Nephron (organoid): ENCODE measurements at regions not wholly inside any gene's neighbourhood (a gene's known extent, or its start where the extent isn't known, plus 50 kb on each side); places are given as distances from the start of the nearest gene placed in this dataset.

ENCODE experiments used
- H3K27ac Mint-ChIP-seq, 3 experiments: 2 replicates each; pipeline ENCODE4 v1.8.0; 2020; ENCODE audit warnings: mixed read lengths in 3 of 3, mild to moderate bottlenecking in 2 of 3, moderate library complexity in 1 of 3
- H3K27me3 Mint-ChIP-seq: 2 replicates; pipeline ENCODE4 v1.8.0; 2021; ENCODE audit warnings: low read depth, mild to moderate bottlenecking, moderate library complexity, mixed read lengths
- H3K36me3 Mint-ChIP-seq: 2 replicates; pipeline ENCODE4 v1.8.0; 2020; ENCODE audit warnings: low read depth, mixed read lengths
- H3K4me1 Mint-ChIP-seq: 2 replicates; pipeline ENCODE4 v1.8.0; 2020; ENCODE audit warnings: mixed read lengths
- H3K4me3 Mint-ChIP-seq, 3 experiments: 2 replicates each; pipeline ENCODE4 v1.8.0; 2020; ENCODE audit warnings: mild to moderate bottlenecking in 3 of 3, mixed read lengths in 3 of 3, moderate library complexity in 2 of 3
- H3K9me3 Mint-ChIP-seq: 2 replicates; pipeline ENCODE4 v1.8.0; 2020; ENCODE audit warnings: mixed read lengths
- CTCF ChIP-seq, 3 experiments: fragments of 200-600 bp; sonication (generic); IDR thresholded peaks; one replicate each; pipeline ENCODE4 v1.5.0; 2021; ENCODE audit warnings: antibody characterized with exemption in 3 of 3; ENCODE audit not compliant: unreplicated experiment in 3 of 3

GRCh38 chr16:86673090-86673955 is 95.0 kb downstream of the FOXL1 start:
- no peak for TF ChIP-seq CTCF (IDR thresholded peaks at IDR 0.05; ENCODE audit: unreplicated experiment in 3 of 3)
- Mint-ChIP-seq H3K4me3 (no peak overlapping the region), H3K4me1 (peaks cover 37% of the 10 kb centered on the region)

DNA sequence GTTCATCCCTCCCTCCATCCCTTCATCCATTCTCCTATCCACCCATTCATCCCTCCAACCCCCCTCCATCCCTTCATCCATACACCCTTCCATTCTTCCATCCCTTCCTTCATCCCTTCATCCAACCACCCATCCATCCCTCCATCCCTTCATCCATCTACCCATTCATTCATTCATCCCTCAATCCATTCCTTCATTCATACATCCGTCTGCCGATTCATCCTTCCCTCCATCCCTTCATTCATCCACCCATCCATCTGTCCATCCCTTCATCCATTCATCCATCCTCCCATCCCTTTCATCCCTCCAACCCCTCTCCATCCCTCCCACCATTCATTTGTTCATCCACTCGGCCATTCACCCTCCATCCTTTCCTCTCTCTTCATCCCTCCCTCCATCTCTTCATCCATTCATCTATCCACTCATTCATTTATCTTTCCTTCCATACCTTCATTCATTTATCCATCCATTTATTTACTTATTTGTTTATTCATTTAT is 95.7 kb downstream of the FOXL1 start:
- Mint-ChIP-seq H3K27ac (no peak overlapping the region), H3K4me1 (peaks cover 30% of the 10 kb centered on the region), H3K4me3 (no peak overlapping the region), H3K27me3 (peaks cover 37% of the 10 kb centered on the region), H3K9me3 (no peaks in the 10 kb centered on the region), H3K36me3 (no peaks in the 10 kb centered on the region)
- no peak for TF ChIP-seq CTCF (IDR thresholded peaks at IDR 0.05; ENCODE audit: unreplicated experiment in 3 of 3)

More at GRCh38 chr16:86673090-86673955, 95.0 kb downstream of the FOXL1 start:
- H3K36me3 Mint-ChIP-seq: peaks cover under 1% of the 10 kb centered on the region
- H3K27ac Mint-ChIP-seq: no peak overlapping the region
- no peaks in the 10 kb centered on the region for H3K9me3 Mint-ChIP-seq
- H3K27me3 Mint-ChIP-seq: peaks cover 44% of the 10 kb centered on the region

DNA sequence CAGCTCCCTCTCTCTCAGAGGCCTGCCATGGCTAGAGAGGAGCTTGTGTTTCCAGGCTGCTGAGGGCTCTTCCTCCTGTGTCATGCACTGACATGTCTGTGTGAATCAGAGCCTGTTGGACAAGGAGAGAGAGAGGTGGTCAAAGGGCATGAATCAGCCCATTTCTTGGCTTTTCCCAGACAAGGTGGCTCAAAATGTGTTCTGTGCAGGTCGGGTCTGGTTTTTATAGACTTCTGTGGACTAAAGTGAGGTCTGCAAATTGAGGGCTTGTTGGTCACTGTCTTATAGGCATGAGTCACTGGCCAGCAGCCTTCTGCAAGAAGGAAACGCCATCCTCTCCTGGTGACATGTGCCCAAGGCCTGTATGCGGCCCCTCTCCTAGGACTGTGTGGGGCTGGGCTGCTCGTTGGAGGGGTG is 97.9 kb downstream of the FOXL1 start:
- H3K9me3 Mint-ChIP-seq: no peaks in the 10 kb centered on the region
- H3K36me3 Mint-ChIP-seq: peaks cover 7% of the 10 kb centered on the region
- peaks cover 21% of the 10 kb centered on the region for H3K4me1 Mint-ChIP-seq
- no peak for TF ChIP-seq CTCF (IDR thresholded peaks at IDR 0.05; ENCODE audit: unreplicated experiment in 3 of 3)
- H3K4me3 Mint-ChIP-seq: no peak overlapping the region
- peaks cover 37% of the 10 kb centered on the region for H3K27me3 Mint-ChIP-seq
- peak overlapping the region in 1 of 3 experiments; percentile 12 for H3K27ac Mint-ChIP-seq

DNA sequence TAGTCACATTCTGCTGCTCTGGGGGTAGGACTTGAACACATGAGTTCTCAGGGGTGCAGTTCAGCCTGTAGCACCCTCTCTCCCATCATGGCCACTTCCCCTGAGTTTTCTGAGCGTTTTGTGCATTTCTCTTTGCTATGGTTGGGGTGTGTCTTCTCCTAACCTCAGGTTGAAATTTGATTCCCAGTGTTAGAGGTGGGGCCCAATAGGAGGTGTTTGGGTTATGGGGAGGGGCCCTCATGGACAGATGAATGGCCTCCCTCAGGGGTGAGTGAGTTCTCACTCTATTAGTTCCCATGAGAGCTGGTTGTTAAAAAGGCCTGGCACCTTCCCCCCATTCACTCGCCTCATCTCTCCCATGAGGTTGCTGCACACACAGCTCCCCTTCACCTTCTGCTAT is 101.1 kb downstream of the FOXL1 start:
- no peak for TF ChIP-seq CTCF (IDR thresholded peaks at IDR 0.05; ENCODE audit: unreplicated experiment in 3 of 3)
- Mint-ChIP-seq H3K27ac (peak overlapping the region; percentile 64 to 86 (median 83)), H3K27me3 (peaks cover 43% of the 10 kb centered on the region), H3K36me3 (peaks cover 7% of the 10 kb centered on the region), H3K4me3 (no peak overlapping the region), H3K9me3 (no peaks in the 10 kb centered on the region), H3K4me1 (peaks cover 25% of the 10 kb centered on the region)

DNA sequence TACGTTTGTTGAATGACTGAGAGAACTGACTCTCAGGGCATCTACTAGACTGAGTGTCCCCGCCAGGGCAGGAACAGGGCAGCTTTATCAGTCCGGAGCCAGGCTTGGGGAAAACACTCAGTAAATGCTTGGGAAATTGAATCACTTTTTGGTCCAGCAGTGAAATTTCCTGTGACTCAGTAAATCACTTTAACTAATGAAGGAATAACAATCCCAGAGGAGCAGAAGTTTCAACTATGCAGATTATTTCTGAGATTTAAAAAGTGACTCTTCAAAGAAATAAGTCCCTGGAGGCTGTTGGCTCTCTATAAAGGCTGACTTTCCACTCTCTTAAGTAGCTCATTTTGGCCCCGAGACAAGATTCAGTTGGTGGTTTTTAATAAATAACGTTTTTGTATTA is 101.8 kb downstream of the FOXL1 start:
- peaks cover 25% of the 10 kb centered on the region for H3K4me1 Mint-ChIP-seq
- H3K9me3 Mint-ChIP-seq: no peaks in the 10 kb centered on the region
- peaks cover 43% of the 10 kb centered on the region for H3K27me3 Mint-ChIP-seq
- peak overlapping the region; percentile 64 to 86 (median 83) for H3K27ac Mint-ChIP-seq
- TF ChIP-seq CTCF (IDR thresholded peaks at IDR 0.05; ENCODE audit: unreplicated experiment in 3 of 3): no peak
- H3K4me3 Mint-ChIP-seq: no peak overlapping the region
- H3K36me3 Mint-ChIP-seq: peaks cover 7% of the 10 kb centered on the region
